ENCODE measurements at regions not wholly inside any gene's neighbourhood (a gene's known extent, or its start where the extent isn't known, plus 50 kb on each side); places are given as distances from the start of the nearest gene placed in this dataset.

- TF ChIP-seq TCF4 (CRISPR knock-in tag; IDR thresholded peaks at IDR 0.05; ENCODE audit: borderline replicate concordance) (no peak), TOX (CRISPR knock-in tag; IDR thresholded peaks at IDR 0.05; ENCODE audit: borderline replicate concordance) (no peak), ISL1 (CRISPR knock-in tag; IDR thresholded peaks at IDR 0.05) (no peak), ARNTL (CRISPR knock-in tag; IDR thresholded peaks at IDR 0.05; ENCODE audit: borderline replicate concordance, low read depth) (no peak), PATZ1 (CRISPR knock-in tag; IDR thresholded peaks at IDR 0.05; ENCODE audit: borderline replicate concordance) (no peak), ZFP30 (CRISPR knock-in tag; IDR thresholded peaks at IDR 0.05) (no peak), OSR1 (CRISPR knock-in tag; IDR thresholded peaks at IDR 0.05) (no peak), ZNF8 (CRISPR knock-in tag; IDR thresholded peaks at IDR 0.05) (no peak), POU6F1 (CRISPR knock-in tag; IDR thresholded peaks at IDR 0.05; ENCODE audit: borderline replicate concordance, low read depth) (no peak), CREB5 (CRISPR knock-in tag; IDR thresholded peaks at IDR 0.05; ENCODE audit: low read depth) (no peak), CSRNP3 (CRISPR knock-in tag; IDR thresholded peaks at IDR 0.05) (no peak), PPARA (CRISPR knock-in tag; IDR thresholded peaks at IDR 0.05; ENCODE audit: borderline replicate concordance) (no peak), RARB (CRISPR knock-in tag; IDR thresholded peaks at IDR 0.05) (no peak), GLIS3 (CRISPR knock-in tag; IDR thresholded peaks at IDR 0.05) (no peak)
Measured at GRCh38 chr5:97914483-97914882, 731.4 kb upstream of the RIOK2 start.
